OCI-LY1 (cell line): ENCODE measurements at regions not wholly inside any gene's neighbourhood (a gene's known extent, or its start where the extent isn't known, plus 50 kb on each side); places are given as distances from the start of the nearest gene placed in this dataset.

Experiments used
- CTCF ChIP-seq: fragments of 200-600 bp; sonication (generic), shearing (Covaris generic); IDR thresholded peaks from 2 replicates; pipeline ENCODE4 v1.5.1; 2017; ENCODE audit warnings: mild to moderate bottlenecking, antibody characterized with exemption, low read length, moderate library complexity, mixed read lengths
- EZH2 ChIP-seq: fragments of 200-600 bp; sonication (generic), shearing (Covaris generic); IDR thresholded peaks from 2 replicates; pipeline ENCODE4 v1.8.0; 2017; ENCODE audit warnings: borderline replicate concordance, mixed run types, mild to moderate bottlenecking, antibody characterized with exemption, low read length, moderate library complexity, mixed read lengths

- no peak for TF ChIP-seq CTCF
- no peak for TF ChIP-seq EZH2
These were observed 170.6 kb upstream of the MVB12B start for GRCh38 chr9:126155756-126156664.
